HEK293 (cell line): ENCODE measurements at regions not wholly inside any gene's neighbourhood (a gene's known extent, or its start where the extent isn't known, plus 50 kb on each side); places are given as distances from the start of the nearest gene placed in this dataset.

ENCODE experiments used
- CTCF ChIA-PET: fragments of 350-600 bp; formaldehyde crosslinking; extraction: SDS; loops from one replicate; lab custom pipeline; 2021; ENCODE audit warnings: antibody characterized with exemption; lab: Yijun Ruan, JAX
- POLR2A ChIA-PET: fragments of 300-600 bp; formaldehyde crosslinking; extraction: SDS; loops from one replicate; lab custom pipeline; 2020; ENCODE audit warnings: antibody characterized with exemption, inconsistent platforms; lab: Yijun Ruan, JAX
- H3K27ac ChIP-seq: fragments of 200-500 bp; sonication (Bioruptor generic); 2 replicates; pipeline ENCODE4 v1.5.1; 2014; ENCODE audit warnings: low read depth, low read length, control low read depth, inconsistent platforms; ENCODE audit errors: extremely low read depth
- H3K36me3 ChIP-seq, 2 experiments: fragments of 200-500 bp in 1 of 2; sonication (Bioruptor generic) in 1 of 2; 1 replicate in 1 of 2; 2 replicates in 1 of 2; pipeline ENCODE4 v1.5.1; 2014 to 2017; ENCODE audit warnings: inconsistent platforms in 2 of 2, low read length in 2 of 2; ENCODE audit not compliant: control insufficient read depth in 2 of 2, insufficient read depth in 1 of 2
- H3K4me1 ChIP-seq: fragments of 200-500 bp; sonication (Bioruptor generic); 2 replicates; pipeline ENCODE4 v1.5.1; 2014; ENCODE audit warnings: mild to moderate bottlenecking, low read length, inconsistent platforms; ENCODE audit not compliant: control insufficient read depth, insufficient read depth
- H3K4me3 ChIP-seq: 2 replicates; pipeline ENCODE4 v1.5.1; 2011; ENCODE audit warnings: low read depth, mild to moderate bottlenecking, control low read depth, low read length, moderate library complexity
- H3K9me3 ChIP-seq: fragments of 200-500 bp; sonication (Bioruptor generic); 2 replicates; pipeline ENCODE4 v1.5.1; 2014; ENCODE audit warnings: low read depth, low read length, inconsistent platforms; ENCODE audit not compliant: control insufficient read depth, insufficient read depth
- GLI4 ChIP-seq: fragments of 450-650 bp; formaldehyde crosslinking; IDR thresholded peaks from 2 replicates; pipeline ENCODE4 v1.5.1; 2016; ENCODE audit warnings: missing biosample characterization, missing genetic modification characterization
- HIC1 ChIP-seq: fragments of 450-650 bp; formaldehyde crosslinking; IDR thresholded peaks from 2 replicates; pipeline ENCODE4 v1.5.1; 2016; ENCODE audit warnings: missing biosample characterization, missing genetic modification characterization
- HOXC10 ChIP-seq: sonication (generic); formaldehyde crosslinking; IDR thresholded peaks from 2 replicates; pipeline ENCODE4 v1.8.1; 2023; ENCODE audit warnings: mild to moderate bottlenecking, missing genetic modification reagents
- KLF8 ChIP-seq: fragments of 450-650 bp; formaldehyde crosslinking; IDR thresholded peaks from 2 replicates; pipeline ENCODE4 v1.5.1; 2016; ENCODE audit warnings: missing biosample characterization, missing genetic modification characterization
- MZF1 ChIP-seq: fragments of 450-650 bp; formaldehyde crosslinking; IDR thresholded peaks from 2 replicates; pipeline ENCODE4 v1.5.1; 2017; ENCODE audit warnings: missing biosample characterization, missing genetic modification characterization, borderline replicate concordance
- WT1 ChIP-seq: fragments of 450-650 bp; formaldehyde crosslinking; IDR thresholded peaks from 2 replicates; pipeline ENCODE4 v1.5.1; 2016; ENCODE audit warnings: missing biosample characterization, missing genetic modification characterization
- YY2 ChIP-seq: fragments of 450-650 bp; formaldehyde crosslinking; IDR thresholded peaks from 2 replicates; pipeline ENCODE4 v1.5.1; 2016; ENCODE audit warnings: missing biosample characterization, missing genetic modification characterization
- ZBTB1 ChIP-seq: fragments of 450-650 bp; formaldehyde crosslinking; IDR thresholded peaks from 2 replicates; pipeline ENCODE4 v1.5.1; 2016; ENCODE audit warnings: missing biosample characterization, missing genetic modification characterization
- ZFP3 ChIP-seq: fragments of 450-650 bp; formaldehyde crosslinking; IDR thresholded peaks from 2 replicates; pipeline ENCODE4 v1.5.1; 2016; ENCODE audit warnings: low read depth, missing biosample characterization, missing genetic modification characterization
- ZNF114 ChIP-seq: fragments of 450-650 bp; formaldehyde crosslinking; IDR thresholded peaks from 2 replicates; pipeline ENCODE4 v1.5.0; 2017; ENCODE audit warnings: missing biosample characterization, missing genetic modification characterization
- ZNF121 ChIP-seq: fragments of 450-650 bp; formaldehyde crosslinking; IDR thresholded peaks from 2 replicates; pipeline ENCODE4 v1.5.1; 2016; ENCODE audit warnings: missing biosample characterization, missing genetic modification characterization
- ZNF174 ChIP-seq: fragments of 450-650 bp; formaldehyde crosslinking; IDR thresholded peaks from 2 replicates; pipeline ENCODE4 v1.5.0; 2017; ENCODE audit warnings: missing biosample characterization, mild to moderate bottlenecking, missing genetic modification characterization
- ZNF2 ChIP-seq: fragments of 450-650 bp; formaldehyde crosslinking; IDR thresholded peaks from 2 replicates; pipeline ENCODE4 v1.5.1; 2016; ENCODE audit warnings: missing biosample characterization, missing genetic modification characterization
- ZNF211 ChIP-seq: fragments of 450-650 bp; formaldehyde crosslinking; IDR thresholded peaks from 2 replicates; pipeline ENCODE4 v1.5.1; 2016; ENCODE audit warnings: low read depth, missing biosample characterization, missing genetic modification characterization
- ZNF214 ChIP-seq: fragments of 450-650 bp; formaldehyde crosslinking; IDR thresholded peaks from 2 replicates; pipeline ENCODE4 v1.5.1; 2017; ENCODE audit warnings: missing biosample characterization, mild to moderate bottlenecking, missing genetic modification characterization, borderline replicate concordance
- ZNF23 ChIP-seq: fragments of 450-650 bp; formaldehyde crosslinking; IDR thresholded peaks from 2 replicates; pipeline ENCODE4 v1.5.1; 2016; ENCODE audit warnings: missing biosample characterization, missing genetic modification characterization, borderline replicate concordance
- ZNF274 ChIP-seq, 2 experiments: fragments of 200-500 bp in 1 of 2; fragments of 450-650 bp in 1 of 2; sonication (Bioruptor generic) in 1 of 2; formaldehyde crosslinking in 1 of 2; IDR thresholded peaks; 2 replicates each; pipeline versions ENCODE4 v1.5.1 to v1.6.1; 2014 to 2016; ENCODE audit warnings: borderline replicate concordance in 1 of 2, inconsistent platforms in 1 of 2, low read length in 1 of 2, missing biosample characterization in 1 of 2, missing genetic modification characterization in 1 of 2
- ZNF37A ChIP-seq: fragments of 450-650 bp; IDR thresholded peaks from 2 replicates; pipeline ENCODE4 v1.5.1; 2018; ENCODE audit warnings: missing biosample characterization, missing genetic modification characterization
- ZNF423 ChIP-seq: fragments of 450-650 bp; formaldehyde crosslinking; IDR thresholded peaks from 2 replicates; pipeline ENCODE4 v1.5.1; 2016; ENCODE audit warnings: missing biosample characterization, missing genetic modification characterization
- ZNF473 ChIP-seq: fragments of 450-650 bp; formaldehyde crosslinking; IDR thresholded peaks from 2 replicates; pipeline ENCODE4 v1.5.1; 2017; ENCODE audit warnings: missing biosample characterization, missing genetic modification characterization
- ZNF488 ChIP-seq: fragments of 450-650 bp; formaldehyde crosslinking; IDR thresholded peaks from 2 replicates; pipeline ENCODE4 v1.5.1; 2016; ENCODE audit warnings: missing biosample characterization, missing genetic modification characterization
- ZNF560 ChIP-seq: fragments of 450-650 bp; formaldehyde crosslinking; IDR thresholded peaks from 2 replicates; pipeline ENCODE4 v1.5.1; 2017; ENCODE audit warnings: missing biosample characterization, missing genetic modification characterization, borderline replicate concordance
- ZNF585B ChIP-seq: fragments of 450-650 bp; formaldehyde crosslinking; IDR thresholded peaks from 2 replicates; pipeline ENCODE4 v1.5.1; 2016; ENCODE audit warnings: missing biosample characterization, missing genetic modification characterization
- ZNF677 ChIP-seq: fragments of 450-650 bp; IDR thresholded peaks from 2 replicates; pipeline ENCODE4 v1.5.0; 2018; ENCODE audit warnings: missing biosample characterization, mild to moderate bottlenecking, missing genetic modification characterization, moderate library complexity
- ZNF707 ChIP-seq: fragments of 450-650 bp; formaldehyde crosslinking; IDR thresholded peaks from 2 replicates; pipeline ENCODE4 v1.5.1; 2016; ENCODE audit warnings: missing biosample characterization, missing genetic modification characterization
- ZNF792 ChIP-seq: fragments of 450-650 bp; formaldehyde crosslinking; IDR thresholded peaks from 2 replicates; pipeline ENCODE4 v1.5.1; 2016; ENCODE audit warnings: missing biosample characterization, missing genetic modification characterization
- TF ChIP-seq, protein P1 (sequence below): fragments of 450-650 bp; formaldehyde crosslinking; IDR thresholded peaks from 2 replicates; pipeline ENCODE4 v1.5.1; 2016; ENCODE audit warnings: missing biosample characterization, missing genetic modification characterization

GRCh38 chr10:128735996-128736395 lies 609.8 kb upstream of the MKI67 start:
- H3K4me3 ChIP-seq = no peak overlapping the region
- TF ChIP-seq HIC1 = no peak
- no peak for TF ChIP-seq ZNF488 (tag by site-specific recombination)
- TF ChIP-seq HOXC10 (CRISPR knock-in tag) = no peak
- no peak for TF ChIP-seq ZNF677 (tag by site-specific recombination)
- TF ChIP-seq ZNF214 = no peak
- TF ChIP-seq ZFP3 (tag by site-specific recombination) = no peak
- no peak for TF ChIP-seq ZNF114
- no peak for TF ChIP-seq ZNF274 (IDR thresholded peaks at IDR 0.05; ENCODE audit: low read length)
- no peak for TF ChIP-seq ZNF274 (tag by site-specific recombination; IDR thresholded peaks at IDR 0.05; ENCODE audit: borderline replicate concordance)
- TF ChIP-seq, all 188 proteins: peak for 0
- Histone ChIP-seq H3K36me3 (no peaks in the 10 kb centered on the region), H3K27ac (no peak overlapping the region), H3K9me3 (no peaks in the 10 kb centered on the region), H3K4me1 (no peaks in the 10 kb centered on the region)
- POLR2A ChIA-PET = no interaction called here
- CTCF ChIA-PET = no interaction called here

DNA sequence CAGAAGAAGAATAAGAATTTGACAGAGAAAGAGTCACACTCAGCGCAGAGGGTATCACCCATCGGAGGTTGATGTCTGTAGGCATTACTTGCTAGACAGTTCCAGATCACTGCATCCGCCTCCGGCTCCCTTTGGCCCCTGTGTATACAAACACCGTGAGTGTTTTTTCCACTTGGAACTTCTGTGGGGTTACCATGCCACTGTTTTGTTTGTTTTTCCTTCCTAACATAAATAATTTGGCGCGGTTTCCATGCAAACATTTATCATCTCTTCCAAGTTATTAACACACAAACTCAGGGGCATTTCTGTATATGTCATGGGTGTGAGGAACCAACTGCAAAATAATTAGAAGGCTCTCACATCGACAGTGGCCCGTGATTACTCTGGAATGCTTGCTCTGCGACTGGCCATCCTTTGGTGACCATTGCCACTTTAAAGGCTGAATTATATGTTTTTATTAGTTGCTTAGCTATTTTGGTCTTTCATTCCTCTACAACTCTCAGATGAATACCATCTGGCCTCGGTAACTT lies 612.2 kb upstream of the MKI67 start:
- Histone ChIP-seq H3K4me1 (0 out of 2 replicates have a peak, but pooled peaks cover 3% of the 10 kb centered on the region), H3K27ac (no peak overlapping the region), H3K9me3 (no peaks in the 10 kb centered on the region), H3K4me3 (no peak overlapping the region), H3K36me3 (no peaks in the 10 kb centered on the region)
- ChIA-PET CTCF (no interaction called here), POLR2A (no interaction called here)
- TF ChIP-seq ZNF23 (no peak), ZBTB1 (no peak), ZNF585B (tag by site-specific recombination) (no peak), ZNF37A (tag by site-specific recombination) (no peak), ZNF2 (tag by site-specific recombination) (no peak), WT1 (tag by site-specific recombination) (no peak), ZNF473 (tag by site-specific recombination) (no peak), ZNF423 (tag by site-specific recombination) (no peak), ZNF560 (tag by site-specific recombination) (no peak), ZNF211 (tag by site-specific recombination) (no peak), ZNF792 (no peak), ZNF707 (tag by site-specific recombination) (no peak), ZNF121 (tag by site-specific recombination) (no peak), YY2 (no peak), ZNF174 (tag by site-specific recombination) (no peak), GLI4 (no peak), MZF1 (tag by site-specific recombination) (no peak), KLF8 (tag by site-specific recombination) (no peak)
- TF ChIP-seq, protein P1, sequence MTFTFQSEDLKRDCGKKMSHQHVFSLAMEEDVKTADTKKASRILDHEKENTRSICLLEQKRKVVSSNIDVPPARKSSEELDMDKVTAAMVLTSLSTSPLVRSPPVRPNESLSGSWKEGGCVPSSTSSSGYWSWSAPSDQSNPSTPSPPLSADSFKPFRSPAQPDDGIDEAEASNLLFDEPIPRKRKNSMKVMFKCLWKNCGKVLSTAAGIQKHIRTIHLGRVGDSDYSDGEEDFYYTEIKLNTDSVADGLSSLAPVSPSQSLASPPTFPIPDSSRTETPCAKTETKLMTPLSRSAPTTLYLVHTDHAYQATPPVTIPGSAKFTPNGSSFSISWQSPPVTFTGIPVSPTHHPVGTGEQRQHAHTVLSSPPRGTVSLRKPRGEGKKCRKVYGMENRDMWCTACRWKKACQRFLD = no peak
